ENCODE measurements at regions not wholly inside any gene's neighbourhood (a gene's known extent, or its start where the extent isn't known, plus 50 kb on each side); places are given as distances from the start of the nearest gene placed in this dataset.

GRCh38 chr1:168403140-168403539 lies 122.5 kb downstream of the TBX19 start:
- H3K9me1 ChIP-seq (ENCODE audit: insufficient read depth, low read length): no peaks in the 10 kb centered on the region
- no peak overlapping the region for H3K4me3 ChIP-seq (ENCODE audit: insufficient read depth, low read depth, low read length)
- H3K36me3 ChIP-seq (ENCODE audit: control insufficient read depth, insufficient read depth, low read length): no peaks in the 10 kb centered on the region
- H3K27ac ChIP-seq (ENCODE audit: insufficient read depth, low read length): no peak overlapping the region
- no peak overlapping the region for H2BK20ac ChIP-seq (ENCODE audit: low read depth, low read length)
- no peak overlapping the region for H3K56ac ChIP-seq (ENCODE audit: extremely low read depth, insufficient read depth, low read length)
- WGBS, 2 experiments (ENCODE audit: extremely low coverage in 2 of 2, insufficient read length in 1 of 2): 30% methylated on average over 2 of the region's 2 CpGs; no CpG with 5 or more reads in 1 of the 2 experiments
- H2BK120ac ChIP-seq (ENCODE audit: low read depth, low read length): no peak overlapping the region
- no peak overlapping the region for H3K4me2 ChIP-seq (ENCODE audit: low read depth, low read length)
- POLR2A ChIA-PET (ENCODE audit: unreplicated experiment): no interaction called here
- no peak overlapping the region for H3K9ac ChIP-seq (ENCODE audit: low read depth, low read length)
- peaks cover 4% of the 10 kb centered on the region for H3K27me3 ChIP-seq (ENCODE audit: control insufficient read depth, insufficient read depth, low read length)
- no peak for TF ChIP-seq SMC3 (IDR thresholded peaks at IDR 0.05; ENCODE audit: low read depth, low read length)
- TF ChIP-seq MAZ (IDR thresholded peaks at IDR 0.05; ENCODE audit: borderline replicate concordance, low read depth, low read length): no peak
- no peak for TF ChIP-seq RAD21 (IDR thresholded peaks at IDR 0.05; ENCODE audit: low read length)
- TF ChIP-seq CHD1 (IDR thresholded peaks at IDR 0.05; ENCODE audit: low read depth, low read length): no peak
- TF ChIP-seq RCOR1 (IDR thresholded peaks at IDR 0.05; ENCODE audit: insufficient replicate concordance, low read length): no peak
- no peak for TF ChIP-seq BHLHE40 (IDR thresholded peaks at IDR 0.05; ENCODE audit: low read depth, low read length)
- TF ChIP-seq CTCF (conservative IDR thresholded peaks at IDR 0.05; ENCODE audit: low read depth, low read length): no peak
- TF ChIP-seq RFX5 (IDR thresholded peaks at IDR 0.05; ENCODE audit: low read depth, low read length): no peak
- TF ChIP-seq CEBPB (IDR thresholded peaks at IDR 0.05; ENCODE audit: low read depth, low read length): no peak
- TF ChIP-seq MXI1 (IDR thresholded peaks at IDR 0.05; ENCODE audit: borderline replicate concordance, low read depth, low read length): no peak
- no peak for TF ChIP-seq POLR2A (IDR thresholded peaks at IDR 0.05; ENCODE audit: low read depth, low read length)
- no peak for TF ChIP-seq USF2 (IDR thresholded peaks at IDR 0.05; ENCODE audit: low read depth, low read length)
- no peak for TF ChIP-seq ELK1 (IDR thresholded peaks at IDR 0.05; ENCODE audit: borderline replicate concordance, low read depth, low read length)
- no peak for TF ChIP-seq MAFK (IDR thresholded peaks at IDR 0.05; ENCODE audit: low read depth, low read length)
- no peak for TF ChIP-seq NFE2L2 (IDR thresholded peaks at IDR 0.05; ENCODE audit: low read depth, low read length)
- no peak for TF ChIP-seq FOS (IDR thresholded peaks at IDR 0.05; ENCODE audit: low read depth, low read length)
- DNase-seq (no peak), ATAC-seq (ENCODE audit: low read depth) (no peak)
- no peaks in the 10 kb centered on the region for H3K4me1 ChIP-seq (ENCODE audit: control insufficient read depth, insufficient read depth, low read length)
- no peaks in the 10 kb centered on the region for H4K20me1 ChIP-seq (ENCODE audit: insufficient read depth, low read length)
- H4K8ac ChIP-seq (ENCODE audit: low read depth in 2 of 2, low read length in 2 of 2): no peak overlapping the region
- no peaks in the 10 kb centered on the region for H3K9me3 ChIP-seq (ENCODE audit: control insufficient read depth, insufficient read depth, low read length)
- H2BK5ac ChIP-seq (ENCODE audit: low read depth, low read length, poor library complexity, severe bottlenecking): no peak overlapping the region
- H3K23ac ChIP-seq (ENCODE audit: low read depth, low read length): no peak overlapping the region
- no peak overlapping the region for H2AK5ac ChIP-seq (ENCODE audit: low read depth, low read length)
- H2AFZ ChIP-seq (replicated peaks; ENCODE audit: low read length, poor library complexity): no peak overlapping the region
- CTCF ChIA-PET: interaction anchor here (1.1 kb wide), 1 partner anchor 60 kb away, joined by 4 read pairs; no protein-coding TSS in a partner anchor
- H2AK9ac ChIP-seq (replicated peaks; ENCODE audit: low read depth, low read length, poor library complexity): no peak overlapping the region
- H3K79me1 ChIP-seq (ENCODE audit: low read depth in 1 of 2, low read length in 2 of 2): no peaks in the 10 kb centered on the region
- H4K91ac ChIP-seq (ENCODE audit: insufficient read depth, low read depth, low read length): no peak overlapping the region
- no peak overlapping the region for H3K14ac ChIP-seq (replicated peaks; ENCODE audit: low read depth, low read length)
- BruUV-seq (replicated peaks): no TSS peak
- no peak overlapping the region for H3K18ac ChIP-seq (ENCODE audit: low read depth, low read length)
- no peak overlapping the region for H3K4ac ChIP-seq (ENCODE audit: low read depth, low read length)
- intact Hi-C loops (cut with micrococcal nuclease) (no loop called here), dilution Hi-C loops (cut with HindIII; ENCODE audit: low sequenced_read_pairs, unreplicated experiment) (no loop called here), in situ Hi-C loops (cut with MboI; ENCODE audit: low sequenced_read_pairs) (no loop called here)
- H4K5ac ChIP-seq (ENCODE audit: low read depth, low read length): no peak overlapping the region
- no peak overlapping the region for H2BK15ac ChIP-seq (ENCODE audit: low read depth, low read length)
